Thyroid gland (tissue), 4 donors: ENCODE measurements at regions not wholly inside any gene's neighbourhood (a gene's known extent, or its start where the extent isn't known, plus 50 kb on each side); places are given as distances from the start of the nearest gene placed in this dataset.

Experiments
- CTCF ChIP-seq, 6 experiments: fragments of 200-600 bp in 3 of 6; fragments of 450-650 bp in 3 of 6; sonication (generic) in 3 of 6; IDR thresholded peaks; one replicate each; pipeline ENCODE4 v1.5.1; 2016 to 2019; ENCODE audit warnings: antibody characterized with exemption in 6 of 6, mild to moderate bottlenecking in 2 of 6, inconsistent platforms in 1 of 6, moderate library complexity in 1 of 6
- POLR2A ChIP-seq, 2 donors: fragments of 450-650 bp; IDR thresholded peaks; one replicate each; pipeline ENCODE4 v1.6.1; 2017; ENCODE audit warnings: antibody characterized with exemption in 2 of 2, mild to moderate bottlenecking in 2 of 2, moderate library complexity in 1 of 2

- TF ChIP-seq CTCF (IDR thresholded peaks at IDR 0.05), result no peak
- TF ChIP-seq POLR2A (IDR thresholded peaks at IDR 0.05), result no peak
Observed at GRCh38 chr4:22047793-22048192, 99.2 kb upstream of the KCNIP4 start.
